ENCODE measurements at regions not wholly inside any gene's neighbourhood (a gene's known extent, or its start where the extent isn't known, plus 50 kb on each side); places are given as distances from the start of the nearest gene placed in this dataset.
"Not testable (repeated sequence)": the region's sequence is repeated elsewhere in the genome, so short reads cannot be mapped to it uniquely, and the experiment has no call there.

GRCh38 chr12:105679982-105680381 lies 349.5 kb downstream of the C12orf75 start:
- Histone ChIP-seq H3K9me3 (no peaks in the 10 kb centered on the region), H3K27me3 (no peaks in the 10 kb centered on the region), H3K36me3 (no peaks in the 10 kb centered on the region), H3K27ac (no peak overlapping the region), H3K4me3 (no peak overlapping the region), H3K4me1 (peaks cover 3 to 16% (median 7%) of the 10 kb centered on the region in 4 donors)
- DNase-seq (no peak), ATAC-seq (ENCODE audit: low FRiP score in 2 of 2) (no peak)
- 92 to 100% methylated on average over 1 of the region's 1 CpG for WGBS, 2 donors
- TF ChIP-seq POLR2AphosphoS5 (IDR thresholded peaks at IDR 0.05) (no peak), POLR2A (IDR thresholded peaks at IDR 0.05) (no peak), EP300 (IDR thresholded peaks at IDR 0.05) (no peak)
- TF ChIP-seq, protein P1, sequence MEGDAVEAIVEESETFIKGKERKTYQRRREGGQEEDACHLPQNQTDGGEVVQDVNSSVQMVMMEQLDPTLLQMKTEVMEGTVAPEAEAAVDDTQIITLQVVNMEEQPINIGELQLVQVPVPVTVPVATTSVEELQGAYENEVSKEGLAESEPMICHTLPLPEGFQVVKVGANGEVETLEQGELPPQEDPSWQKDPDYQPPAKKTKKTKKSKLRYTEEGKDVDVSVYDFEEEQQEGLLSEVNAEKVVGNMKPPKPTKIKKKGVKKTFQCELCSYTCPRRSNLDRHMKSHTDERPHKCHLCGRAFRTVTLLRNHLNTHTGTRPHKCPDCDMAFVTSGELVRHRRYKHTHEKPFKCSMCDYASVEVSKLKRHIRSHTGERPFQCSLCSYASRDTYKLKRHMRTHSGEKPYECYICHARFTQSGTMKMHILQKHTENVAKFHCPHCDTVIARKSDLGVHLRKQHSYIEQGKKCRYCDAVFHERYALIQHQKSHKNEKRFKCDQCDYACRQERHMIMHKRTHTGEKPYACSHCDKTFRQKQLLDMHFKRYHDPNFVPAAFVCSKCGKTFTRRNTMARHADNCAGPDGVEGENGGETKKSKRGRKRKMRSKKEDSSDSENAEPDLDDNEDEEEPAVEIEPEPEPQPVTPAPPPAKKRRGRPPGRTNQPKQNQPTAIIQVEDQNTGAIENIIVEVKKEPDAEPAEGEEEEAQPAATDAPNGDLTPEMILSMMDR (IDR thresholded peaks at IDR 0.05) = no peak

DNA sequence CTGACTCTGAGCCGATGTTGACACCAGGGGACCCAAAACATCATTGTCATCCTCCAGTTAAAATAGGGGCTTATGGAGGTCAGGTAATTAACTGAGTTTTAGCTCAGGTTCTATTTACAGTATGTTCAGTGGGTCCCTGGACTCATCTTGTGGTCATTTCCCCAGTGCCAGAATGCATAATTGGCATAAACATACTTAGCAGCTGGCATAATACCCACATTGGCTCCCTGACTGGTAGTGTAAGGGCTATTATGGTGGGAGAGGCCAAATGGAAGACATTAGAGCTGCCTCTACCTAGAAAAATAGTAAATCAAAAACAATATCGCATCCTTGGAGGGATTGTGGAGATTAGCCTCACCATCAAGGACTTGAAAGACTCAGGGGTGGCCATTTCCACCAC lies 350.9 kb downstream of the C12orf75 start:
- WGBS, 2 donors = 95 to 98% methylated on average over 2 of the region's 2 CpGs
- no peak for ATAC-seq (ENCODE audit: low FRiP score in 2 of 2)
- no peaks in the 10 kb centered on the region for H3K36me3 ChIP-seq
- no peaks in the 10 kb centered on the region for H3K9me3 ChIP-seq
- H3K27me3 ChIP-seq = no peaks in the 10 kb centered on the region
- peaks cover 0 to 5% (median 1%) of the 10 kb centered on the region in 4 donors for H3K4me1 ChIP-seq
- H3K4me3 ChIP-seq = no peak overlapping the region
- no peak for DNase-seq
- H3K27ac ChIP-seq = no peak overlapping the region
- TF ChIP-seq POLR2AphosphoS5 (IDR thresholded peaks at IDR 0.05) = no peak
- TF ChIP-seq POLR2A (IDR thresholded peaks at IDR 0.05) = no peak
- TF ChIP-seq, protein P1 (IDR thresholded peaks at IDR 0.05) = no peak
- TF ChIP-seq EP300 (IDR thresholded peaks at IDR 0.05) = no peak

DNA sequence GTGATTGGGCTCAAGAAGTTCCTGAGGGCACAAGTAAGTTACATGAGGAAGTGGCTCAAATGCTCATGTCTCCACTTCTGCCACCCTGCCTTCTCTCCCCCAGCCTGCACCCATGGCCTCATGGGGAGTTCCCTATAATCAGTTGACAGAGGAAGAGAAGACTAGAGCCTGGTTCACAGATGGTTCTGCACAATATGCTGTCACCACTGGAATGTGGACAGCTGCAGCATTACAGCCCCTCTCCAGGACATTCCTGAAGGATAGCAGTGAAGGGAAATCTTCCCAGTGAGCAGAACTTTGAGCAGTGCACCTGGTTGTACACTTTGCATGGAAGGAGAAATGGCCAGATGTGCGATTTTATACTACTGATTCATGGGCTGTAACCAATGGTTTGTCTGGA lies 352.3 kb downstream of the C12orf75 start:
- not testable (repeated sequence) for ATAC-seq (ENCODE audit: low FRiP score in 2 of 2)

GRCh38 chr12:105683836-105684235 lies 353.3 kb downstream of the C12orf75 start:
- H3K9me3 ChIP-seq; H3K27me3 ChIP-seq; H3K4me1 ChIP-seq; DNase-seq; H3K27ac ChIP-seq; H3K4me3 ChIP-seq; H3K36me3 ChIP-seq; ATAC-seq (ENCODE audit: low FRiP score in 2 of 2): not testable (repeated sequence)
- 85 to 95% methylated on average over 3 to 4 of the region's 4 CpGs for WGBS, 2 donors

More for the DNA sequence above, 352.3 kb downstream of the C12orf75 start:
- H3K27me3 ChIP-seq, H3K36me3 ChIP-seq, H3K4me1 ChIP-seq, H3K27ac ChIP-seq, H3K4me3 ChIP-seq, DNase-seq, H3K9me3 ChIP-seq: not testable (repeated sequence)
- 85% methylated on average over 1 of the region's 1 CpG for WGBS, 2 donors

DNA sequence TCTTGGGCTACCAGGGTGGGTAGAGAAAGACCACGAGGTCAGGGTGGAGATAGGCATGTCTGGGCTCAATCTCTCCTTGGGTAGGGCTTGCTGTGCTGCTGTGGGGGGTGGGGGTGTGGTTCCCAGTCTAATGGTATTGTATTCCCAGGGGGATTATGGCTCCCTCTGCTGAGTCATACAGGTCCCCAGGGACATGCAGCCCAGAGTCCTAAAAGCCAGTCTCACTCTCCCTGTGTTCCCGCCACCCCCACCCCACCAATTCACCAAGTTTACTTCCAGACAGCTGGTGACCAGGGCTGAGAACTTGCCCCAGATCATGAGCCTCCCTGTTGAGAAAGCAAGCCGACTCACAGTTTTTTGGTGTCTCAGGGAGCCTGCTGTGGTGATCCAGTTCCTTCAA lies 367.6 kb downstream of the C12orf75 start:
- no peak overlapping the region for H3K27ac ChIP-seq
- H3K9me3 ChIP-seq = no peaks in the 10 kb centered on the region
- no peak overlapping the region for H3K4me3 ChIP-seq
- ATAC-seq (ENCODE audit: low FRiP score in 2 of 2) (no peak), DNase-seq (no peak)
- no peaks in the 10 kb centered on the region for H3K27me3 ChIP-seq
- H3K36me3 ChIP-seq = no peaks in the 10 kb centered on the region
- H3K4me1 ChIP-seq = no peaks in the 10 kb centered on the region
- no peak for TF ChIP-seq POLR2A (IDR thresholded peaks at IDR 0.05)
- no peak for TF ChIP-seq EP300 (IDR thresholded peaks at IDR 0.05)
- WGBS, 2 donors = 83 to 94% methylated on average over 2 to 3 of the region's 3 CpGs

GRCh38 chr12:105699209-105699608 lies 368.7 kb downstream of the C12orf75 start:
- Histone ChIP-seq H3K27me3 (no peaks in the 10 kb centered on the region), H3K36me3 (no peaks in the 10 kb centered on the region), H3K4me3 (no peak overlapping the region), H3K9me3 (no peaks in the 10 kb centered on the region), H3K27ac (no peak overlapping the region), H3K4me1 (no peaks in the 10 kb centered on the region)
- TF ChIP-seq EP300 (IDR thresholded peaks at IDR 0.05) = no peak
- TF ChIP-seq, protein P1 (IDR thresholded peaks at IDR 0.05) = no peak
- no peak for TF ChIP-seq POLR2AphosphoS5 (IDR thresholded peaks at IDR 0.05)
- no peak for TF ChIP-seq POLR2A (IDR thresholded peaks at IDR 0.05)
- DNase-seq = no peak
- WGBS, 2 donors = 93 to 96% methylated on average over 1 of the region's 1 CpG
- ATAC-seq (ENCODE audit: low FRiP score in 2 of 2) = no peak

Measured in upper lobe of left lung (tissue), 6 donors.